Natural killer cell (primary cell): ENCODE measurements at regions not wholly inside any gene's neighbourhood (a gene's known extent, or its start where the extent isn't known, plus 50 kb on each side); places are given as distances from the start of the nearest gene placed in this dataset.

Experiments
- ATAC-seq, 3 donors: fragments of 150-1000 bp in 2 of 3; fragments of 200-7000 bp in 1 of 3; cut with Tn5 transposase; 1 replicate in 1 of 3; 2 replicates in 2 of 3; pipeline ENCODE4 v1.10.0; 2021; ENCODE audit warnings: mild to moderate bottlenecking in 2 of 3, moderate library complexity in 2 of 3
- DNase-seq, 2 donors: peaks; one replicate each; pipeline versions ENCODE4 v3.0.0 to v3.0.0-alpha.2; 2013 to 2021; ENCODE audit warnings: mixed read lengths in 1 of 2
- H3K27ac ChIP-seq: one replicate; pipeline ENCODE4 v1.5.1; 2013; ENCODE audit warnings: mild to moderate bottlenecking, low read length
- H3K27me3 ChIP-seq: one replicate; pipeline ENCODE4 v1.6.1; 2013; ENCODE audit warnings: low read length; ENCODE audit not compliant: control insufficient read depth, insufficient read depth
- H3K36me3 ChIP-seq: one replicate; pipeline ENCODE4 v1.6.1; 2013; ENCODE audit warnings: low read length; ENCODE audit not compliant: control insufficient read depth, insufficient read depth
- H3K4me1 ChIP-seq: one replicate; pipeline ENCODE4 v1.6.1; 2013; ENCODE audit warnings: low read length; ENCODE audit not compliant: control insufficient read depth, insufficient read depth
- H3K4me3 ChIP-seq: one replicate; pipeline ENCODE4 v1.5.1; 2013; ENCODE audit warnings: low read length
- H3K9me3 ChIP-seq: one replicate; pipeline ENCODE4 v1.6.1; 2013; ENCODE audit warnings: low read length; ENCODE audit not compliant: control insufficient read depth, insufficient read depth
- H3K27ac Mint-ChIP-seq, 2 donors: one replicate each; pipeline ENCODE4 v1.8.0; 2022; ENCODE audit warnings: mild to moderate bottlenecking in 2 of 2, mixed read lengths in 2 of 2, moderate library complexity in 1 of 2
- H3K27me3 Mint-ChIP-seq, 2 donors: one replicate each; pipeline ENCODE4 v1.8.0; 2022; ENCODE audit warnings: low read depth in 2 of 2, mixed read lengths in 2 of 2
- H3K36me3 Mint-ChIP-seq: one replicate; pipeline ENCODE4 v1.8.0; 2022; ENCODE audit warnings: mixed read lengths
- H3K4me1 Mint-ChIP-seq, 2 donors: one replicate each; pipeline ENCODE4 v1.8.0; 2022; ENCODE audit warnings: mixed read lengths in 2 of 2
- H3K4me3 Mint-ChIP-seq: one replicate; pipeline ENCODE4 v1.8.0; 2022; ENCODE audit warnings: mild to moderate bottlenecking, moderate library complexity, mixed read lengths
- H3K9me3 Mint-ChIP-seq, 2 donors: one replicate each; pipeline ENCODE4 v1.8.0; 2022; ENCODE audit warnings: mixed read lengths in 2 of 2
- WGBS: methylation state at CpG from one replicate; pipeline ENCODE4 v1.1.7; 2013; ENCODE audit warnings: missing lambda C conversion rate; ENCODE audit not compliant: insufficient coverage; 5-methylcytosine and 5-hydroxymethylcytosine counted together
- intact Hi-C: fragments of 100-400 bp; cut with micrococcal nuclease; formaldehyde crosslinking; loops from one replicate; pipeline ENCODE4 v1.14.2; 2022
- TF ChIP-seq, protein P1 (sequence below): fragments of 200-600 bp; IDR thresholded peaks from one replicate; pipeline ENCODE4 v1.8.0; 2022; ENCODE audit warnings: antibody characterized with exemption

DNA sequence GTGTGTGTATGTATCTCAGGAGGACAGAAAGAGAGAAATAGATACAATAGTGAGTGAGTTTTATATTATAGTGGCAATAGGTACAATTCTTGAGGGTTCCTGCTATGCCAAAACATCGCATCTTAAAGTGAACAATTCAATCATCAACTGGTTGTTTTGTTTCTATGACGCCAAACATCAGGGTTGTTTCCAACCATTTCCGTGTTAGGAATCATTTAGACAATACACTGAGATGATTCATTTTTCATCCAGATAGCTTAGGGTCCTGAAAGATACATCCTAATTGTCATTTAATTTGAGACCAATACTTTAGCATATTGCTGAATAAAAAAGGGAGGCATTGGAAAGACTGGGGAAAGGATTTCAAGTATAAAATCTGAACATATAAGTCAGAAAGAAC, 472.2 kb downstream of the MCTP2 start:
- DNase-seq (no peak), ATAC-seq (no peak)
- no peaks in the 10 kb centered on the region for H3K4me1 ChIP-seq
- no peak overlapping the region for H3K4me3 ChIP-seq
- Mint-ChIP-seq H3K9me3 (no peaks in the 10 kb centered on the region), H3K36me3 (no peaks in the 10 kb centered on the region), H3K27ac (no peak overlapping the region), H3K4me3 (no peak overlapping the region), H3K27me3 (peaks cover 18 to 39% of the 10 kb centered on the region in 2 donors), H3K4me1 (no peaks in the 10 kb centered on the region)
- TF ChIP-seq, protein P1, sequence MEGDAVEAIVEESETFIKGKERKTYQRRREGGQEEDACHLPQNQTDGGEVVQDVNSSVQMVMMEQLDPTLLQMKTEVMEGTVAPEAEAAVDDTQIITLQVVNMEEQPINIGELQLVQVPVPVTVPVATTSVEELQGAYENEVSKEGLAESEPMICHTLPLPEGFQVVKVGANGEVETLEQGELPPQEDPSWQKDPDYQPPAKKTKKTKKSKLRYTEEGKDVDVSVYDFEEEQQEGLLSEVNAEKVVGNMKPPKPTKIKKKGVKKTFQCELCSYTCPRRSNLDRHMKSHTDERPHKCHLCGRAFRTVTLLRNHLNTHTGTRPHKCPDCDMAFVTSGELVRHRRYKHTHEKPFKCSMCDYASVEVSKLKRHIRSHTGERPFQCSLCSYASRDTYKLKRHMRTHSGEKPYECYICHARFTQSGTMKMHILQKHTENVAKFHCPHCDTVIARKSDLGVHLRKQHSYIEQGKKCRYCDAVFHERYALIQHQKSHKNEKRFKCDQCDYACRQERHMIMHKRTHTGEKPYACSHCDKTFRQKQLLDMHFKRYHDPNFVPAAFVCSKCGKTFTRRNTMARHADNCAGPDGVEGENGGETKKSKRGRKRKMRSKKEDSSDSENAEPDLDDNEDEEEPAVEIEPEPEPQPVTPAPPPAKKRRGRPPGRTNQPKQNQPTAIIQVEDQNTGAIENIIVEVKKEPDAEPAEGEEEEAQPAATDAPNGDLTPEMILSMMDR, result no peak
- no peaks in the 10 kb centered on the region for H3K36me3 ChIP-seq
- intact Hi-C loops, result no loop called here
- no peak overlapping the region for H3K27ac ChIP-seq
- no peaks in the 10 kb centered on the region for H3K27me3 ChIP-seq
- no peaks in the 10 kb centered on the region for H3K9me3 ChIP-seq
- 90% methylated on average over 3 of the region's 3 CpGs for WGBS

GRCh38 chr15:94704421-94704820, 473.1 kb downstream of the MCTP2 start:
- Histone ChIP-seq H3K9me3 (no peaks in the 10 kb centered on the region), H3K27ac (no peak overlapping the region), H3K4me1 (no peaks in the 10 kb centered on the region), H3K36me3 (no peaks in the 10 kb centered on the region), H3K4me3 (no peak overlapping the region), H3K27me3 (no peaks in the 10 kb centered on the region)
- peaks cover 15 to 39% of the 10 kb centered on the region in 2 donors for H3K27me3 Mint-ChIP-seq
- no peak overlapping the region for H3K27ac Mint-ChIP-seq
- H3K4me3 Mint-ChIP-seq, result no peak overlapping the region
- intact Hi-C loops, result no loop called here
- H3K4me1 Mint-ChIP-seq, result no peaks in the 10 kb centered on the region
- TF ChIP-seq, protein P1, result no peak
- H3K9me3 Mint-ChIP-seq, result no peaks in the 10 kb centered on the region
- ATAC-seq (no peak), DNase-seq (no peak)
- no peaks in the 10 kb centered on the region for H3K36me3 Mint-ChIP-seq

DNA sequence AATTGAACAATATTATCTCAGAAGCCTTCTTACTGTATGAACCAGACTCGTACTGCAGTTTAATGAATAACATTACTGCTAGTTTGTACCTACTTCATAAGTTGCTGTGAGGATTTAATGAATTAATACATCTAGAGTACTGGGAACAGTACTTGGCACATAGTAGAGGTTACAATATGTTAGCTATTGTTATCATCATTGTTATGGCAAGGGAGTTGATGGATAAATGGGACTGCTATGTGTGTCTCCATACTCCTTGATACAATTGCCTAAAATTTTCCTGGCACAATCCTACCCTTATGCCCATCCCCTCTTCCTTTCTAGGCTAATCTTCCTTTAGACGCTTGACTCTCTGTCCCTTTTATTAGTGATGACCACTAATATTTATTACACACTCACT, 473.6 kb downstream of the MCTP2 start:
- H3K27ac Mint-ChIP-seq, result no peak overlapping the region
- Histone ChIP-seq H3K9me3 (no peaks in the 10 kb centered on the region), H3K4me1 (no peaks in the 10 kb centered on the region), H3K4me3 (no peak overlapping the region), H3K27me3 (no peaks in the 10 kb centered on the region), H3K27ac (no peak overlapping the region), H3K36me3 (no peaks in the 10 kb centered on the region)
- no peak for DNase-seq
- intact Hi-C loops, result no loop called here
- TF ChIP-seq, protein P1, result no peak
- no peaks in the 10 kb centered on the region for H3K36me3 Mint-ChIP-seq
- peaks cover 15 to 37% of the 10 kb centered on the region in 2 donors for H3K27me3 Mint-ChIP-seq
- no peaks in the 10 kb centered on the region for H3K9me3 Mint-ChIP-seq
- H3K4me1 Mint-ChIP-seq, result no peaks in the 10 kb centered on the region
- ATAC-seq, result no peak
- H3K4me3 Mint-ChIP-seq, result no peak overlapping the region
- WGBS, result 100% methylated on average over 1 of the region's 2 CpGs

- H3K9me3 ChIP-seq, result no peaks in the 10 kb centered on the region
- no peaks in the 10 kb centered on the region for H3K27me3 ChIP-seq
- 88% methylated on average over 7 of the region's 9 CpGs for WGBS
- H3K27me3 Mint-ChIP-seq, result peaks cover 14 to 15% of the 10 kb centered on the region in 2 donors
- no peaks in the 10 kb centered on the region for H3K36me3 ChIP-seq
- H3K4me3 ChIP-seq, result no peak overlapping the region
- TF ChIP-seq, protein P1, result no peak
- intact Hi-C loops, result no loop called here
- H3K9me3 Mint-ChIP-seq, result no peaks in the 10 kb centered on the region
- H3K4me3 Mint-ChIP-seq, result no peak overlapping the region
- H3K4me1 Mint-ChIP-seq, result no peaks in the 10 kb centered on the region
- ATAC-seq (no peak), DNase-seq (no peak)
- no peak overlapping the region for H3K27ac Mint-ChIP-seq
- H3K27ac ChIP-seq, result no peak overlapping the region
- no peaks in the 10 kb centered on the region for H3K4me1 ChIP-seq
- H3K36me3 Mint-ChIP-seq, result no peaks in the 10 kb centered on the region
These were observed 478.0 kb downstream of the MCTP2 start for GRCh38 chr15:94709319-94709718.
